ENCODE measurements at regions not wholly inside any gene's neighbourhood (a gene's known extent, or its start where the extent isn't known, plus 50 kb on each side); places are given as distances from the start of the nearest gene placed in this dataset.

DNA sequence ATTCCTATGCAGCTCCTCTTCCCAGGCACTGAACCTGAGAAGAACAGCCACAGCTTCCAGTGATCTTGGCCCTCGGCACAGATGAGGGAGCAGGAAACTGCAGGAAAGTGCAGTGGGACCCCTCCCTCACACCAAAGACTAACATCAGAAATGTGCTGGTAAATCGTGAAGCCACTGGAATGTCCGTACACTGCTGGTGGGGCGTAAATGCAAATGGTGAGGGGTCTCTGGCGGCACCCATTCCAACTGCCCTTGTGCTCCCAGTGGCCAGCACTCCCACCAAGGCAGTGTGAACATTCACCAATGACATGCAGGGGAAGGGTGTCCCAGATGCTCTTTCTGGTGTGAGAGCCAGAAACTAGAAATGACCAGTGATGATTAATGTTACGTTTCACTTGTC, 574.0 kb downstream of the BRD1 start:
- DNase-seq (ENCODE audit: extremely low read depth, insufficient read length): no peak
- H3K4me3 ChIP-seq (replicated peaks; ENCODE audit: low read depth, low read length): no peak overlapping the region
- TF ChIP-seq CTCF (IDR thresholded peaks at IDR 0.05; ENCODE audit: insufficient read depth, low read length, poor library complexity, severe bottlenecking): no peak
- H3K27me3 ChIP-seq (replicated peaks; ENCODE audit: control insufficient read depth, insufficient read depth, low read length): no peaks in the 10 kb centered on the region
- no peaks in the 10 kb centered on the region for H3K36me3 ChIP-seq (ENCODE audit: control insufficient read depth, insufficient read depth, low read length)

DNA sequence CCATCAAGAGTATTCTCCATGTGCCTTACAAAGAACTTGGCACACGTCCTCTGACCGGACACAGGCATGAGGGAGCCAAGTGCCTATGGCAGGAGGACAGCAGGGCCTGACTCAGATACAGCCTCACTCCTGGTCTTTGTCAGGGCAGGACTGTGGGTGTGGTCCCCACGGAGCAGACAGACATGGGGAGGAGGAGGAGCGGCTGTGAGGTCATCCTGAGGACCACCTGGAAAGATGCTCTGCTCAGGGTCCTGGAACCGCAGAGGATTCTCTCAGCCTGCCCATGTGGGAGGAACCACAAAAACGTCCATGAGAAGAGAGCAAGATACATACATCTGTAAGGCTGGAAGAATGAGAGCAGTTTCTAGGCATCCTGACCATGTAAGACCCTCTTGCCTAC, 576.3 kb downstream of the BRD1 start:
- TF ChIP-seq CTCF (IDR thresholded peaks at IDR 0.05; ENCODE audit: insufficient read depth, low read length, poor library complexity, severe bottlenecking): no peak
- H3K36me3 ChIP-seq (ENCODE audit: control insufficient read depth, insufficient read depth, low read length): no peaks in the 10 kb centered on the region
- H3K4me3 ChIP-seq (replicated peaks; ENCODE audit: low read depth, low read length): no peak overlapping the region
- H3K27me3 ChIP-seq (replicated peaks; ENCODE audit: control insufficient read depth, insufficient read depth, low read length): no peaks in the 10 kb centered on the region
- DNase-seq (ENCODE audit: extremely low read depth, insufficient read length): no peak

GRCh38 chr22:49247194-49247924, 580.3 kb downstream of the BRD1 start:
- DNase-seq (ENCODE audit: extremely low read depth, insufficient read length): no peak
- no peak overlapping the region for H3K4me3 ChIP-seq (replicated peaks; ENCODE audit: low read depth, low read length)
- no peaks in the 10 kb centered on the region for H3K36me3 ChIP-seq (ENCODE audit: control insufficient read depth, insufficient read depth, low read length)
- H3K27me3 ChIP-seq (replicated peaks; ENCODE audit: control insufficient read depth, insufficient read depth, low read length): no peaks in the 10 kb centered on the region
- no peak for TF ChIP-seq CTCF (IDR thresholded peaks at IDR 0.05; ENCODE audit: insufficient read depth, low read length, poor library complexity, severe bottlenecking)

- Histone ChIP-seq H3K27me3 (replicated peaks; ENCODE audit: control insufficient read depth, insufficient read depth, low read length) (no peaks in the 10 kb centered on the region), H3K4me3 (replicated peaks; ENCODE audit: low read depth, low read length) (no peak overlapping the region), H3K36me3 (ENCODE audit: control insufficient read depth, insufficient read depth, low read length) (no peaks in the 10 kb centered on the region)
- DNase-seq (ENCODE audit: extremely low read depth, insufficient read length): no peak
- TF ChIP-seq CTCF (IDR thresholded peaks at IDR 0.05; ENCODE audit: insufficient read depth, low read length, poor library complexity, severe bottlenecking): no peak
These were observed 582.9 kb downstream of the BRD1 start for GRCh38 chr22:49244466-49245420.

DNA sequence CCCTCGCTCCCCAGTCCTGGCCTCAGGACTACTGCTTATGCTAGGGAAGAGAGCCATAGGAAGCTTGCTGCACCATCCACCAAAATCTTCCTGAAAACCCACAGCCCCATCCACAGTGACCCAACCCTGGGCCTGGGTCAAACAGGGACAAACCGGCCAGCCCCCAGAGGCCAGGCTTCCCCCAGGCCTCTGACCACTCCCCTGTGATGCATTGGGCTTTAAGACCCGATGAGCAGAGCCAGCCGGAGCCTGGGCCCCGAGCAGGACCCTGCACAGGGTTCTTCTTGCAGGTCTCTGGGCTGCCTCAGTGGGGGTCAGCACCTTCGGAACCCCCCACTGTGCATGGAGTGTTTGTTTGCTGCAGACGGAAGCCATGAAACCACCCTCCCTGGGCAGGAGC, 583.7 kb downstream of the BRD1 start:
- H3K27me3 ChIP-seq (replicated peaks; ENCODE audit: control insufficient read depth, insufficient read depth, low read length): no peaks in the 10 kb centered on the region
- H3K36me3 ChIP-seq (ENCODE audit: control insufficient read depth, insufficient read depth, low read length): no peaks in the 10 kb centered on the region
- no peak for TF ChIP-seq CTCF (IDR thresholded peaks at IDR 0.05; ENCODE audit: insufficient read depth, low read length, poor library complexity, severe bottlenecking)
- no peak overlapping the region for H3K4me3 ChIP-seq (replicated peaks; ENCODE audit: low read depth, low read length)
- no peak for DNase-seq (ENCODE audit: extremely low read depth, insufficient read length)
